ENCODE measurements at regions not wholly inside any gene's neighbourhood (a gene's known extent, or its start where the extent isn't known, plus 50 kb on each side); places are given as distances from the start of the nearest gene placed in this dataset.

DNA sequence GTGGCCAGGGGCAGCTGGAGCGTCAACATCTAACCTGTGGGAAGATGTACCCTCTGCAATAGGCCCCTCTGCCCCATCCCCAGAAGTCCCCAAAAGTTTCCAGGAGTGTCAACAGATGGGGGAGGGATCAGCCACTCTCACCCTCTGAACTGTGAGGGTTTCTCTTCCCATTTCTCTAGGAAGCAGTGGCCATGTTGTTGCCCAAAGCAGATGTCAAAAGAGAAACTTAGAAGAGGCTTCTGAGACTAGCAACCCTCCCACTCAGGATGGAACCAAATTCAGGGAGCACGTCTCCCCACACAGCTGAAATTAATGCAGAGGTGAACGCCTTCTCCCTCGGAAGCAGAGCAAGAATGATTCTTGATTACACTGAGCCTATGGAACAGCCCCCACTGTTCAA is 70.3 kb downstream of the ARL4C start:
- TF ChIP-seq, protein P1, sequence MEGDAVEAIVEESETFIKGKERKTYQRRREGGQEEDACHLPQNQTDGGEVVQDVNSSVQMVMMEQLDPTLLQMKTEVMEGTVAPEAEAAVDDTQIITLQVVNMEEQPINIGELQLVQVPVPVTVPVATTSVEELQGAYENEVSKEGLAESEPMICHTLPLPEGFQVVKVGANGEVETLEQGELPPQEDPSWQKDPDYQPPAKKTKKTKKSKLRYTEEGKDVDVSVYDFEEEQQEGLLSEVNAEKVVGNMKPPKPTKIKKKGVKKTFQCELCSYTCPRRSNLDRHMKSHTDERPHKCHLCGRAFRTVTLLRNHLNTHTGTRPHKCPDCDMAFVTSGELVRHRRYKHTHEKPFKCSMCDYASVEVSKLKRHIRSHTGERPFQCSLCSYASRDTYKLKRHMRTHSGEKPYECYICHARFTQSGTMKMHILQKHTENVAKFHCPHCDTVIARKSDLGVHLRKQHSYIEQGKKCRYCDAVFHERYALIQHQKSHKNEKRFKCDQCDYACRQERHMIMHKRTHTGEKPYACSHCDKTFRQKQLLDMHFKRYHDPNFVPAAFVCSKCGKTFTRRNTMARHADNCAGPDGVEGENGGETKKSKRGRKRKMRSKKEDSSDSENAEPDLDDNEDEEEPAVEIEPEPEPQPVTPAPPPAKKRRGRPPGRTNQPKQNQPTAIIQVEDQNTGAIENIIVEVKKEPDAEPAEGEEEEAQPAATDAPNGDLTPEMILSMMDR (IDR thresholded peaks at IDR 0.05): no peak
- TF ChIP-seq EP300 (IDR thresholded peaks at IDR 0.05) (no peak), POLR2AphosphoS5 (IDR thresholded peaks at IDR 0.05) (no peak)

Data from gastroesophageal sphincter (tissue), 3 donors.